ENCODE measurements at regions not wholly inside any gene's neighbourhood (a gene's known extent, or its start where the extent isn't known, plus 50 kb on each side); places are given as distances from the start of the nearest gene placed in this dataset.

DNA sequence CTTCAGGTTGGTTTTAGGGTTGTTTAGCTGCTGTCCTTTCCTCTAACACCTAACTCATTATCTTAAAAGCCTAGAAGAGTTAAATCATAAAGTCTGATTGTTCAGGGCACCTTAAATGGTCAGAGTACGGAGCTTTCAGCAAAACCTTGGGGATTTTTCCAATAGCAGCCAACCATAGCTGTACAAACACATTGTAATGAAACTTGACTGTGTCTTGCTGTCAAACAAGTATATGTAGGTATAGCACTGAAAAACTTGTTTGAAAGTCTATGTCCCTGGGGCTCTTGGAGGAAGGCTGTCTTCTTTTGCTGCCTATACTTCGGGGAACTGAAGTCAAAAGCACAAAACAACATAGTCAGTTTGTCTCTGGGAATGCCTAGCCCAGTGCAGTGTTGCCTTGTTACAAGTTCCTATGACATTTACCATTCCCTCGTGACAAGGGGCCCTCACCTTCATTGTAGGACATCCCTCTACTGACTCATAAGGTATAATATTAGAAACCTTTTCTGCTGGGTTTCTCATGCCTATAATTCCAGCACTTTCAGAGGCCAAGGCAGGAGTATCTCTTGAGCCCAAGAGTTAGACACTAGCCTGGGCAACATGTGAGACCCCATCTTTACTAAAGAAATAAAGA, 474.5 kb upstream of the NBEA start:
- Histone ChIP-seq H3K9me3 (replicated peaks in 1 of 11) (no peaks in the 10 kb centered on the region), H3K4me2 (no peak overlapping the region), H3K4me3 (no peak overlapping the region), H4K20me1 (no peaks in the 10 kb centered on the region), H3K9ac (no peak overlapping the region), H3K36me3 (no peaks in the 10 kb centered on the region), H3K4me1 (no peaks in the 10 kb centered on the region; a peak in 1 of 20 replicates), H3K27ac (no peak overlapping the region), H3K27me3 (no peaks in the 10 kb centered on the region)
- TF ChIP-seq Cebpa-rat (IDR thresholded peaks at IDR 0.05) = no peak

DNA sequence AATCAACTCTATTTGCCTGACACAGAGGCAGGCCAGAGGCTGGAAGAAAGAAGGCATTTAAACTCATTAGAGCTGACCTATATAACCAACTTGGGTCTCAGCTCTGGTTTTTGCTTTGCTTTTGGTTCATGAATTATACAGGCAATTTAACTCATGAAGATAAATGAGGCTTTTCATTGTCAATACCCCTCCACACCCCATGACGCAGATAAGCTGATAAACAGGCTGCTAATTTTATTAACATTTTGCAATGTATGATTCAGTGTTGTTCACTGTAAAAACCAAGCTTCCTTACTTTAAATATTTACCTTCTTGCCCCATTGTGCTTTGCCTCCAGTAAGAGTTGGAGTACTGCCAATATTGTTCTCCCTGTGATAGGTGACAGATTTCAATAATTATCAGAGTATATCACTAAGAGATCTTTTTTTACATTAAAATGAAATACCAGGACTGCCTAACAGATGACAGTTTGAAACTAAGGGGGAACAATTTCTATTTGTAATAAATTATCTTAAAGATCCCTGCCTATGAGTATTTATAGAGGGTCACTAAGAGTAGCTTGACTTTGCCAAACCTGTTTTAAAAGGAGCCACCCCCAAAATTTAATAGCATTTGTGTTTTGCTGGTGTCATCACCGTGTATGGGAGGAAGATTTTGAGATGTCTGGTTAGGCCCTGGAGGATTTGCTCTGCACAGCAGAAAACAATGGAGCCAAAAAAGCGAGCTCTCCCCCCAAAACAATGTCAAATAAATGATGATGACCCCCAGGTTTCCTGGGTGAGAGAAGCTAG, 472.7 kb upstream of the NBEA start:
- H3K9ac ChIP-seq = no peak overlapping the region
- no peaks in the 10 kb centered on the region for H3K9me3 ChIP-seq (replicated peaks in 1 of 11)
- TF ChIP-seq Cebpa-rat (IDR thresholded peaks at IDR 0.05) = no peak
- no peak overlapping the region for H3K4me2 ChIP-seq
- no peaks in the 10 kb centered on the region for H3K36me3 ChIP-seq
- no peaks in the 10 kb centered on the region for H3K27me3 ChIP-seq
- H4K20me1 ChIP-seq = no peaks in the 10 kb centered on the region
- no peak overlapping the region for H3K27ac ChIP-seq
- H3K4me1 ChIP-seq = no peaks in the 10 kb centered on the region; a peak in 1 of 20 replicates
- H3K4me3 ChIP-seq = no peak overlapping the region

DNA sequence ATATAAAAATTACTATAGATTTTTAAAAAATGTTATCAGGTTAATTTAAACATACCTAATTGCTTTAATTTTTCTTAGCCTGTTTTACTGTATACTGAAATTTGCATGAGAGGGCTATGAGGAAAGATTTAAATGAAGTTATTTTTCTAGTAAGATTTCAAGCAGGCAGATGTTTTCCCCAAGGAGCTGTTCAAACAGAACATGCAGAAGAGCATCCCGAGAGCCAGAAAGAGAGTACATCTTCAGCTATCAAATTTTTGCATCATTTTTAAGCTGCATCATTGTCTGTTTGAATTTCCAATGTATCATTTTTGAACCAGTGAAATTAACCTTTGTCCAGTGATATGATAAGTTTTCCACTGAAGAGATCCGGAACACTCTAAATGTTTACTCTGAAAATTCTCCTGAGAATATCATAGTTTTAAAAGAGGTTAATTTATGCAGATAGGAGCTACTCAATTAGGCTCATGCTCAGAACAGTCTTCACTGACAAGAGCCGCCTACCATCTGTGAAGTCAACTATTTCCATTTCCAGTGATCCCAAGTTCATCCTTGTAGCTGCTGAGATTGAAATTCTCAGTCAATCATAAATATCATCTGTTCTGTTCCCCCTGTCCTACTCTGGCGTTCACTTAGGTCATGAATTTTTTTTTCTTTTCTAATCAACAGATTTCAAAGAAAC, 467.7 kb upstream of the NBEA start:
- TF ChIP-seq Cebpa-rat (IDR thresholded peaks at IDR 0.05) = no peak

DNA sequence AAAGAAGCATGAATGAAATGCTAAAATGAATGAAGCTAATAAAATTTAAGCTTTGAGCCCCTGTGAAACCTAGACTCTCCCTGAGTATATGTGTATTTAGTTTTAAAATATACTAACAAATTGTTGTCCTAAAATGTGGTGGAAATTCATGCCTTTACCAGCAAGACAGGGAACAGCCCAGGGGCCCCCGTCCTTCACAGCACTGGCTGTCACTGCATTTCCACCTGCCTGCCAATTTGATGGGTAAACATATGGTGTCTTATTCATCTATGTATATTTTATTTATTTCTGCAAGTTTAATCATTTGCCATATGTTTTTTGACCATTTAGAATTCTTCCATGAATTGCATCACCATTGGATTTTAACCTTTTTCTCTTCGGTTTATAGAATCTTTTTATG, 463.7 kb upstream of the NBEA start:
- Histone ChIP-seq H3K27ac (no peak overlapping the region), H4K20me1 (no peaks in the 10 kb centered on the region), H3K4me1 (0 out of 20 replicates have a peak, but pooled peaks cover 0 to 4% (median 0%) of the 10 kb centered on the region in 10 experiments), H3K36me3 (no peaks in the 10 kb centered on the region), H3K4me3 (no peak overlapping the region), H3K4me2 (no peak overlapping the region), H3K27me3 (no peaks in the 10 kb centered on the region), H3K9ac (no peak overlapping the region), H3K9me3 (replicated peaks in 1 of 11) (no peaks in the 10 kb centered on the region)
- no peak for TF ChIP-seq Cebpa-rat (IDR thresholded peaks at IDR 0.05)

More for the DNA sequence above, 467.7 kb upstream of the NBEA start:
- Histone ChIP-seq H4K20me1 (no peaks in the 10 kb centered on the region), H3K27me3 (no peaks in the 10 kb centered on the region), H3K36me3 (no peaks in the 10 kb centered on the region), H3K27ac (no peak overlapping the region), H3K9ac (no peak overlapping the region), H3K9me3 (replicated peaks in 1 of 11) (no peaks in the 10 kb centered on the region), H3K4me1 (0 out of 20 replicates have a peak, but pooled peaks cover 0 to 4% (median 0%) of the 10 kb centered on the region in 10 experiments), H3K4me3 (no peak overlapping the region), H3K4me2 (no peak overlapping the region)

DNA sequence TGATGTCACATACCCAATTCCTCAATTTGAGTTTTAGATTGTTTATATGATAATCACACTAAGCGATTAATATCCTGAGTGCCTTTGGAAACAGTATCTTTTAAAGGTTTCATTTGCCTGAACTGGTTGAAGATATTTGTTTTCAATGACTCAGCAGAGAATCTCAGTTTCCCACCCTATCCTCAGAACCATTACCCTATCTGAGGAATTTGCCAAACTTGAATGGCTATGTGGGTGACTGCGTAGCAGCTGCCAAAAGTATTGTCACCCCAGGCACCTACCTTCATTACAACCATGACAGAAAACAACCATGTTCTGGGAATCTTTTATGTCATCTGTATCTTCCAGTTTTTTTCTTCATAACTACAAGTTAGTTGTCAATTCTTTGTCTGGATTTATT, 440.1 kb upstream of the NBEA start:
- H3K4me2 ChIP-seq = no peak overlapping the region
- TF ChIP-seq Cebpa-rat (IDR thresholded peaks at IDR 0.05) = no peak
- H4K20me1 ChIP-seq = no peaks in the 10 kb centered on the region
- H3K4me3 ChIP-seq = no peak overlapping the region
- H3K27me3 ChIP-seq = no peaks in the 10 kb centered on the region
- no peak overlapping the region for H3K9ac ChIP-seq
- H3K4me1 ChIP-seq = no peaks in the 10 kb centered on the region
- no peaks in the 10 kb centered on the region for H3K36me3 ChIP-seq
- no peaks in the 10 kb centered on the region for H3K9me3 ChIP-seq (replicated peaks in 1 of 11)
- H3K27ac ChIP-seq = no peak overlapping the region

DNA sequence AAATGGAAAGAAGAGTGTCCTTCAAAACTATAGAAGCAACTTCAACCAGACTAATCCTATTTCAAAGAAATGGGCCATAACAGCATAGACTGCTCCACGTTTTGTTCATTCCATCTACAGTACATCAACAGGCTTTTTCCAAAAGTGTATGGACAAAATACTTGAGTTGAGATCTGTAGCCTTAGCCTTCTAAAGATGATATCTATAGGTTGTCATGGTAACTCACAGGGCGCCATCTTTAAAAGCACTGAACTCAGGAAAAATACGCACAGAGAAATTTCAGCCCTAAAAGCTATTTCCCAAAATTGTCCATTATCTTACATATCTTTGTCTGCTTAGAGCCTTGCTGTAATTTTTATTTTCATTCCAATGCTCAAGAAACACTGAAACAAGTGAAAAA, 439.4 kb upstream of the NBEA start:
- H3K4me3 ChIP-seq = no peak overlapping the region
- no peak overlapping the region for H3K9ac ChIP-seq
- no peaks in the 10 kb centered on the region for H3K4me1 ChIP-seq
- H3K27ac ChIP-seq = no peak overlapping the region
- TF ChIP-seq Cebpa-rat (IDR thresholded peaks at IDR 0.05) = no peak
- no peaks in the 10 kb centered on the region for H3K9me3 ChIP-seq (replicated peaks in 1 of 11)
- no peaks in the 10 kb centered on the region for H3K36me3 ChIP-seq
- no peaks in the 10 kb centered on the region for H4K20me1 ChIP-seq
- no peak overlapping the region for H3K4me2 ChIP-seq
- H3K27me3 ChIP-seq = no peaks in the 10 kb centered on the region

DNA sequence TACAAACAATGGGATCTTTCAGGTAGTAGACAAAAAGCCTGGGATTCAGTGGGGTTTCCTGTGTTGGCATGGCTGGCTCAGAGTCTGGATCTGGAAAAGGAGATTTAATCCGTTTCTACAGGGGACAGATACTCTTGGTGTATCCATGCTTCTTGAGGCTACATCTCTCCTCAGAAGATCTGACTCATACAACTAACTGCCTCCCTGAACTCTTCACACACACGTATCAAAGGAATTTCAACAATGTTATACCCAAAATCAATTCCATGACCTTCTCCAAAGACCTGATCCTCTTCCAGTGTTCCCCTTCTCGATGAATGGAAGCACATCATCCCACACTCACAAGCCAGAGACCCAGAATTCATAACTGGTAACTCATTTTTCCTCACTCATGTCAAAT, 435.3 kb upstream of the NBEA start:
- no peak overlapping the region for H3K9ac ChIP-seq
- no peaks in the 10 kb centered on the region for H3K36me3 ChIP-seq
- H3K27me3 ChIP-seq = no peaks in the 10 kb centered on the region
- no peaks in the 10 kb centered on the region for H3K4me1 ChIP-seq
- H3K9me3 ChIP-seq (replicated peaks in 1 of 11) = no peaks in the 10 kb centered on the region
- no peaks in the 10 kb centered on the region for H4K20me1 ChIP-seq
- no peak overlapping the region for H3K4me3 ChIP-seq
- H3K4me2 ChIP-seq = no peak overlapping the region
- no peak overlapping the region for H3K27ac ChIP-seq
- no peak for TF ChIP-seq Cebpa-rat (IDR thresholded peaks at IDR 0.05)

DNA sequence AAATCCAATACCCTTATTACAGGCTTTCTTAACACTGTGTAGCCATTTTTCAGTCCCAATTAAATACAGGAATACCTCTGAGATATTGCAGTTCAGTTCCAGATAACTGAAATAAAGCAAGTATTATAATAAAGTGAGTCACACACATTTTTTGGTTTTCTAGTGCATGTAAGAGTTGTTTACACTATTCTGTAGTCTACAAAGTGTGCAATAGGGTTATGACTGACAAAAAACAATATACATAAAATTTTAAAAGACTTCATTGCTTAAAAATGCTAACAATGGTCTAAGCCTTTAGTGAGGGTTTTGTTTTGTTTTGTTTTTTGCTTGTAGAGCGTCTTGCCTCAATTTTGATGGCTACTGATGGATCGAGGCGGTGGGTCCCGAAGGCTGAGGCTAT, 434.4 kb upstream of the NBEA start:
- no peak overlapping the region for H3K27ac ChIP-seq
- H3K9ac ChIP-seq = no peak overlapping the region
- H4K20me1 ChIP-seq = no peaks in the 10 kb centered on the region
- H3K4me1 ChIP-seq = no peaks in the 10 kb centered on the region
- no peak for TF ChIP-seq Cebpa-rat (IDR thresholded peaks at IDR 0.05)
- H3K9me3 ChIP-seq (replicated peaks in 1 of 11) = no peaks in the 10 kb centered on the region
- no peak overlapping the region for H3K4me2 ChIP-seq
- H3K4me3 ChIP-seq = no peak overlapping the region
- H3K36me3 ChIP-seq = no peaks in the 10 kb centered on the region
- no peaks in the 10 kb centered on the region for H3K27me3 ChIP-seq

DNA sequence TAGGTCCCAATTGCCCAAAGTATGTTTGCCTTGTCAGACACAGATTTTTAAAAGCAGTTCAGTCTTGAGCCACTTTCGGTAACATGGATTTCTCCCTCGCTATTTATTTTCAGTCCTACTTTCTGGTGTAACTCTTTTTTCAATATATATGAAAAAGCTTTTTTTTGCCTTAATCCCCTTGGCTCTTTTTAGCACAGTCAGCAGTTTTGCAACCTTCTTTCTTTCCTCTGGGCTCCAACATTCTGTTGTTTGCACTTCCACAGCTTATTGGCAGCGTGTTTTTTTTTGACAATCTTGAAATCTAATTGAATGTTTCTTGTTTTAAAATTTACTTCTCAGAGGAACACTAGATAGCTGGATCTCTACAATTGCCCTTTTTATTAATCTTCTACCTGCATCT, 429.3 kb upstream of the NBEA start:
- TF ChIP-seq Cebpa-rat (IDR thresholded peaks at IDR 0.05) = no peak
- no peak overlapping the region for H3K4me2 ChIP-seq
- H3K9me3 ChIP-seq (replicated peaks in 1 of 11) = 0 out of 22 replicates have a peak, but pooled peaks cover 0 to 6% (median 0%) of the 10 kb centered on the region in 11 experiments
- H3K4me1 ChIP-seq = no peaks in the 10 kb centered on the region
- H3K36me3 ChIP-seq = no peaks in the 10 kb centered on the region
- H3K27ac ChIP-seq = no peak overlapping the region
- no peaks in the 10 kb centered on the region for H4K20me1 ChIP-seq
- no peak overlapping the region for H3K9ac ChIP-seq
- no peak overlapping the region for H3K4me3 ChIP-seq
- no peaks in the 10 kb centered on the region for H3K27me3 ChIP-seq
